SU-DHL-6 (cell line): ENCODE measurements at regions not wholly inside any gene's neighbourhood (a gene's known extent, or its start where the extent isn't known, plus 50 kb on each side); places are given as distances from the start of the nearest gene placed in this dataset.

Experiments used
- H2AFZ ChIP-seq: fragments of 200-600 bp; sonication (generic); 2 replicates; pipeline ENCODE4 v1.6.1; 2014; ENCODE audit warnings: low read depth, mild to moderate bottlenecking, moderate library complexity, mixed read lengths, antibody characterized with exemption, low read length; ENCODE audit not compliant: severe bottlenecking
- H3F3A ChIP-seq: fragments of 200-600 bp; shearing (Covaris generic); 2 replicates; pipeline ENCODE4 v1.6.0; 2016; ENCODE audit warnings: antibody characterized with exemption, mild to moderate bottlenecking; ENCODE audit not compliant: insufficient read depth
- H3K27ac ChIP-seq: fragments of 200-600 bp; sonication (generic); 2 replicates; pipeline ENCODE4 v1.5.1; 2016; ENCODE audit warnings: low read depth, mild to moderate bottlenecking, low read length, moderate library complexity, mixed read lengths
- H3K27me3 ChIP-seq: fragments of 200-600 bp; sonication (generic), shearing (Covaris generic); 2 replicates; pipeline ENCODE4 v1.6.0; 2014; ENCODE audit warnings: mild to moderate bottlenecking, low read length
- H3K36me3 ChIP-seq: fragments of 200-600 bp; sonication (generic); 2 replicates; pipeline ENCODE4 v1.6.1; 2014; ENCODE audit warnings: mild to moderate bottlenecking, low read length, mixed read lengths
- H3K4me2 ChIP-seq: fragments of 300-600, 200-600 bp; shearing (Covaris generic), sonication (generic); 2 replicates; pipeline ENCODE4 v1.6.0; 2014; ENCODE audit warnings: low read length, low read depth, mild to moderate bottlenecking; ENCODE audit not compliant: poor library complexity, severe bottlenecking
- H3K4me3 ChIP-seq: fragments of 200-600 bp; sonication (generic); 2 replicates; pipeline ENCODE4 v1.5.1; 2014; ENCODE audit warnings: antibody characterized with exemption, low read length, mild to moderate bottlenecking, mixed read lengths; ENCODE audit not compliant: insufficient read depth, poor library complexity, severe bottlenecking
- H3K79me2 ChIP-seq: fragments of 200-600 bp; sonication (generic); 2 replicates; pipeline ENCODE4 v1.6.1; 2014; ENCODE audit warnings: mild to moderate bottlenecking, low read length, moderate library complexity; ENCODE audit not compliant: insufficient read depth
- H3K9ac ChIP-seq: fragments of 200-600 bp; sonication (generic); 2 replicates; pipeline ENCODE4 v1.7.0; 2014; ENCODE audit warnings: mild to moderate bottlenecking, low read length
- H3K9me2 ChIP-seq: fragments of 200-600 bp; sonication (generic); replicated peaks from 2 replicates; pipeline ENCODE4 v1.6.1; 2014; ENCODE audit warnings: low read length; ENCODE audit not compliant: insufficient read depth
- H3K9me3 ChIP-seq: fragments of 200-600 bp; sonication (generic); 2 replicates; pipeline ENCODE4 v1.6.1; 2014; ENCODE audit warnings: low read length, mixed read lengths; ENCODE audit not compliant: insufficient read depth
- H4K20me1 ChIP-seq: fragments of 200-600 bp; sonication (generic); 2 replicates; pipeline ENCODE4 v1.6.1; 2014; ENCODE audit warnings: low read depth, mild to moderate bottlenecking, antibody characterized with exemption, low read length, moderate library complexity, mixed read lengths
- CTCF ChIP-seq: fragments of 200-600 bp; sonication (generic); IDR thresholded peaks from one replicate; pipeline ENCODE4 v1.5.1; 2017; ENCODE audit warnings: antibody characterized with exemption, mild to moderate bottlenecking, low read length, moderate library complexity; ENCODE audit not compliant: insufficient read depth, poor library complexity, severe bottlenecking
- EZH2phosphoT487 ChIP-seq: fragments of 200-600 bp; sonication (generic), shearing (Covaris generic); conservative IDR thresholded peaks from 2 replicates; pipeline ENCODE4 v1.6.1; 2018; ENCODE audit warnings: mild to moderate bottlenecking, antibody characterized with exemption, low read length, moderate library complexity, mixed read lengths

- Histone ChIP-seq H3F3A (no peaks in the 10 kb centered on the region), H3K9ac (no peak overlapping the region)
These were observed 928.4 kb downstream of the EFNB2 start for GRCh38 chr13:105607016-105607415.

GRCh38 chr13:105602956-105603670 lies 932.3 kb downstream of the EFNB2 start:
- H3K9me2 ChIP-seq: no peaks in the 10 kb centered on the region; the same call in 1 of the 2 replicates
- H2AFZ ChIP-seq: no peak overlapping the region
- no peaks in the 10 kb centered on the region for H3F3A ChIP-seq
- TF ChIP-seq CTCF: no peak
- no peak for TF ChIP-seq EZH2phosphoT487
- H3K79me2 ChIP-seq: no peaks in the 10 kb centered on the region
- H3K4me3 ChIP-seq: no peak overlapping the region
- H3K36me3 ChIP-seq: no peaks in the 10 kb centered on the region
- H3K27me3 ChIP-seq: no peaks in the 10 kb centered on the region
- no peak overlapping the region for H3K9ac ChIP-seq
- no peaks in the 10 kb centered on the region for H3K9me3 ChIP-seq
- no peak overlapping the region for H3K27ac ChIP-seq
- H4K20me1 ChIP-seq: no peaks in the 10 kb centered on the region
- no peak overlapping the region for H3K4me2 ChIP-seq

More at GRCh38 chr13:105607016-105607415, 928.4 kb downstream of the EFNB2 start:
- Histone ChIP-seq H3K27me3 (no peaks in the 10 kb centered on the region), H3K4me2 (no peak overlapping the region), H3K4me3 (no peak overlapping the region), H4K20me1 (no peaks in the 10 kb centered on the region), H3K9me3 (no peaks in the 10 kb centered on the region), H3K9me2 (no peaks in the 10 kb centered on the region; the same call in 1 of the 2 replicates), H3K36me3 (no peaks in the 10 kb centered on the region), H2AFZ (no peak overlapping the region), H3K27ac (no peak overlapping the region), H3K79me2 (no peaks in the 10 kb centered on the region)
- TF ChIP-seq EZH2phosphoT487 (no peak), CTCF (no peak)

- H3K36me3 ChIP-seq: no peaks in the 10 kb centered on the region
- H2AFZ ChIP-seq: no peak overlapping the region
- H3K79me2 ChIP-seq: no peaks in the 10 kb centered on the region
- no peaks in the 10 kb centered on the region for H3K9me3 ChIP-seq
- no peak overlapping the region for H3K27ac ChIP-seq
- no peaks in the 10 kb centered on the region for H3F3A ChIP-seq
- H4K20me1 ChIP-seq: no peaks in the 10 kb centered on the region
- no peaks in the 10 kb centered on the region for H3K9me2 ChIP-seq
- no peaks in the 10 kb centered on the region for H3K27me3 ChIP-seq
- H3K9ac ChIP-seq: no peak overlapping the region
- H3K4me2 ChIP-seq: no peak overlapping the region
- H3K4me3 ChIP-seq: no peak overlapping the region
- no peak for TF ChIP-seq CTCF
- no peak for TF ChIP-seq EZH2phosphoT487
These were observed 935.9 kb downstream of the EFNB2 start for GRCh38 chr13:105599477-105600037.
